Medulla oblongata (tissue), 1 donor: ENCODE measurements at regions not wholly inside any gene's neighbourhood (a gene's known extent, or its start where the extent isn't known, plus 50 kb on each side); places are given as distances from the start of the nearest gene placed in this dataset.
"Not testable (repeated sequence)": the region's sequence is repeated elsewhere in the genome, so short reads cannot be mapped to it uniquely, and the experiment has no call there.

Source experiments
- DNase-seq: peaks from one replicate; pipeline ENCODE4 v3.0.0-alpha.2; 2015; ENCODE audit errors: extremely low spot score

DNA sequence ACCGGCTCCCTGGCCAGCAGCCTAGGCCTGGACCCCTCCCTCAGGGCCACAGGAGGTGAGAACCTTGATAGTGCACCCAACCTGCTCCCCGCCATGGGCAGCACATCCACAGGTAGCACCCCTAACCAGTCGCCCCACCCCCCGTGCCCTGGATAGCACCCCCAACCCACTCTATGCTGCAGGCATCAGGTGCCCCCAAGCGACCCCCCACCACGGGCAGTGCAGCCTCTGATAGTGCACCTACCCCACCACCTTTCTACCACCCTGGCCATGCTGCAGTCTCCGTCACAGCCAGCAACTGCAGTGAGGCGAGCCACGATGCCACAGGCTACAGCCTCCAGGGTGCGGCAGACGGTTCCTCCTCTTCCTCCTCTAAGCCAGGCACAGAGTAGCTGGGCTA lies 55.6 kb downstream of the SOWAHC start:
- DNase-seq = no peak

DNA sequence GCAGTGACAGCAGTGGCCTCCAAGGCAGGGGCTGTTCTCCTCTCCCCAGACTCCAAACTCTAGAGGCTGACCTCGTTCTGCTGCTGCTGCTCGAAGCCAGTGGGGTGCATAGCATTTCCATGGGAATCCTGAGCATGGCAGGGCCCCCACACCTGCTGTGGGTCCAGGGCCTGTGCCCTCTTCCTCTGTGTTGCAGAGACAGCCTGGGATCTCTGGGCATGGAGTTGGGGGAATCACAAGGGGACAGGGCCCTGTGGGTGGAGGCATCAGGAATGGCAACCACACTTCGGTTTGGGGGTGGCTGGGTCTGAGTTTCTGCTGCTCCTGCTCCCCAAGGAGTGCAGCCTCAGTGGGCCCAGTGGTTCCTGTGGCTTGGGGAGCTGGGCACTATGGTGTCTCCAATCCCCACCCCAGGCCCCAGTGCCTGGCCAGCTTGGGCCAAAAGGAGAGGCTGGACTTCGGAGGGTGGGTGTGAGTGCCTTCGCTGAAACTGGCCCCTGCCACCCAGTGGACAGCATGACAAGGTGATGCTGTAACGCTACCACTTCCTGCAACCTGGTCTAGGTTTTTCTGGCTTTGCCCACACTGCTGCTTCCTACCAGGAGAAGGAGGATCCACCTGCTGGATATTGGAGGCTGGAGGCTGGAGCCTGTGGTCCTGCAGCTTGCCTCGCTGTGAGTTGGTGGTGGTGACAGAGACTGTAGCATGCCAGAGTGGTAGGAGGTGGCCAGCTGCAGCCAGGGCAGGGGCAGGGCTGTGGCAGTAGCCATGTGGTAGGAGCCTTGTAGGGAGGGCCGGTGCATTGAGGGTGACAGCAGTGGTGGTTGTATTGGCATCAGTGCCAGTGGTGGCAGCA lies 56.6 kb downstream of the SOWAHC start:
- DNase-seq = no peak

DNA sequence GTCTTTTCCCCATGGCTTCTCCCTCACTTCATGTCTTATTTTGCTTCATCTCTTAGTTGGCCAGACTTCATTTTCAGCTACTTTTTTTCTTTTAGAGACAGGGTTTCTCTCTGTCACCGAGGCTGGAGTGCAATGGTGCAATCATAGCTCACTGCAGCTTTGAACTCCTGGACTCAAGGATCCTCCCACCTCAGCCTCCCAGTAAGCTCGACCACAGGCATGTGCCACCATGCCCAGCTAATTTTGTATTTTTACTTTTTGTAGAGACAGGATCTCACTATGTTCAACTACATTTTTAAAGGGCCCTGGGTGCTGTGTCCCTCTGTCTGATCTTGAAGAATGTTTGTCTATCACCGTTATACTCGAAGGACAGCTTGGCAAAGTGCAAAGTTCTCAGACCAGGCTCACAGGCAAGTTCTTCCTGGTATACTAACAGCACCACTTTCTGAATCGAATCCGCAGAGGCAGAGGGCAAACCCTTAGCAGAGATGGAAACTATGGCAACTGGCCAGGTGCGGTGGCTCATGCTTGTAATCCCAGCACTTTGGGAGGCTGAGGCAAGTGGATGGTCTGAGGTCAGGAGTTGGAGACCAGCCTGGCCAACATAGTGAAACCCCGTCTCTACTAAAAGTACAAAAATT lies 60.9 kb downstream of the SOWAHC start:
- no peak for DNase-seq

DNA sequence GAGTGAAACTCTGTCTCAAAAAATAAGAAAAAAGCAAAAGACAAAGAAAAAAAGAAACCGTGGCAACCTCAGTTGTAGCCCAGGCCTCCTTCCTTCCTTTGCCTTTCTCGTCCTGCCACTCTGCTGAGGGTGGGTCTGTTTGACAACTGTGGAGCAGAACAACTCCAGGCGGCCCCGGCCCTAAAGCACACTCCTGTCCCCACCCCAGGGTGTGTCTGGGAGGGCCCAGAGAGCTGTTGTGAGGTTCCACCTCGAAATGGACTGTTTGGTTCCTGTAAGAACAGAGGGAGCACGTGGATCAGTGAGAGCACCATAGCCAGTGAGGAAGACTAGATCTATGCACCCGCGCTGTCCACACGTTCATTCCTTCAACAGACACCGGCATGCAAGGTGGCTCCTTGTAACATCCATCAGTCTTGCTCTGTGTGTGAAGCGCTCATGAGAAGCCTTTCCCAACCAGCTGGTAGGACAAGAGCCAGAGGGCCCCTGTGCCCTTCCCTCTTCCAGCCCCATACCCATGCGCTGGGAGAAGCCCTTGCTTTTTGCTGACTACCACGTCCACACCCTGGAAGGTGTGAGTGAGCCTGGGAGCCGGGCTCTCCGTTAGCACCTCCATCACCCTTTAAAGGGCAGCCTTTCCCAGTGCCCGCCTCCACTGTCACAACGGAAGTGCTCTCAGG lies 61.6 kb downstream of the SOWAHC start:
- no peak for DNase-seq

DNA sequence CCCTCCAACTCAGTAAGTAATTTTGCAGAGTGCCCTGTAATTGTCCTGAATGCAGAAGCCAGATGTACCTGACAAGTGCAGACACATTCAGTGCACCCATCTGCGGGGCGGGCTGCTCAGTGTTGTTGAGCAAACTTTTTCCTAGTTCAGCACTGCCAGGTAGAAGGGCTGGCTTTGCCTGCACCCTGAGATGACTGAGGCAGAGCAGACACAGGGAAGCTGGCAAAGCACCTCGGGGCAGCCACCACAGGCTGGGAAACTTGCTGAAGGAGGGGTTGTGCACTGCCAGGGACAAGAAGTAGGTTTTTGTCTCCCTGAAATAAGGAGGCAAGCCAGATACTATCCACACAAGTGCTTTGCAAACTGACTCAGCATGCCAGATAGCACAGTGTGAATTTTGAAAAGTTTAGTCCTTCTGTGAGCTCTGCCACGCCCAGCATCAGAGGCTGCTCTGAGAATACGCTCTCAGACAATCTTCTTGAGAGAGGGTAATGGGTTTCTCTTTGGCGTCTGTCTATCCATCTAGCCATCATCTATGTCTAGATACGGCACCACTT lies 62.3 kb downstream of the SOWAHC start:
- DNase-seq = peak; percentile 4

DNA sequence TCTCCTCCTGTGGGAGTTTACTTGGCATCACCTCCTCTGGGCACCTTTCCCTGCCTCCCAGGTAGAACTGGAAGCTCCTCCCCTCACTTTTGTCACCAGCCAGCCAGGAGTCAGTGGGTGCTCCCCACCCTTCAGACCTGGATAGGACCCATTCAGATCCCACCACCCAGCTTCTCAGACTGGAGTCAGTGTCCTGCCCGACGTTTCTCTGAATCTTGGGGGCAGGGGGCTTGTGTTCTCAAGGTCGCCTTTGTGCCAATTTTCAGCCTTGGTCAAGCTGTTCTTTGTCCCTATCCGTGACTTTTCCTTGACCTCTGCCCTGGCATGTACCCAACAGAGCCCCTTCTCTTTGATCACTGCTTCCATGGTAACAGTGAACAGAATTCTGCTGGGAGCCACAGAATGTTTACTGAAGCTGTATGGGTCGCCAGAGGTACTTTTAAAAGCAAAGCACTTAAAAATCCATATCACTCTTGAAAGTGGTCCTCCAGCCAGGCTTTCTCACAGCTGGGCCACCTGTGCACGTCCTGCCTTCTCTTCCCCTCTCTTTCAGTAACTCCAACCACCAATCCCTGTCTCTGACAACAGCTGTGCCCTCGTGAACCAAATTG lies 63.1 kb downstream of the SOWAHC start:
- not testable (repeated sequence) for DNase-seq

DNA sequence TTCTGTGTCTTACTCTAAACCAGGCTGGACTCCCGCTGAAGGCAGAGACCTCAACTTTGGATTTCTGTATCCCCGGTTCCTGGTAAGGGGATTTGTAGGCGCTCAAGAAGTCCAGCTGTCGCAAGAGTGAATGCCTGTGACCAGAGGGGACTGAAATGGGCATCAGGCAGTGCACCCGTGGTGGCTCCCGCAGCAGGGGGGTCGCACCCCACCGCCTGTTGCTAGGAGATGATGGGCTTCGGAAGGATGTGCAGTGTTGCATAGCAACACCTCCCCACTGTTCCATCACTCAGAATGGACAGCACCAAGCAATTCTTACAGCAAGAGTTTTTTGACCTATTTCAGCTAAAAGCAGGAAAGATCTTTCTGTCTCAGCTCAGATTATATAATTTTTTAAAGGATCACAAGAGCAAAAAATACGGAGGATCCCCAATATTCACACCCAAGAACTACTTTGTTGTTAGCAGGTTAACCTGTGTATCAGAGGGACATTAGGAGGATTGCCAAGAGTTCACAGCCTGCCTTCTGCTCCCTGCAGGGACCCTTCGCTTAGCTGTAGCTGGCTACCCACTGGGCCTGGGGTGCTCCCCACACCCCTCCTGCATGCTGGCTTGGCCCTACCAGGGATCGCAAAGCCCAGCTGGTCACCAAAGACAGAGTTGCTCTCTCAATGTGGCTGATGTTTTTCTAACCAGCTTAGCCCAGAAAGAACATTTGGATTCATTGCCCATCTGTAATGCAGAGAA lies 63.8 kb downstream of the SOWAHC start:
- DNase-seq = no peak

DNA sequence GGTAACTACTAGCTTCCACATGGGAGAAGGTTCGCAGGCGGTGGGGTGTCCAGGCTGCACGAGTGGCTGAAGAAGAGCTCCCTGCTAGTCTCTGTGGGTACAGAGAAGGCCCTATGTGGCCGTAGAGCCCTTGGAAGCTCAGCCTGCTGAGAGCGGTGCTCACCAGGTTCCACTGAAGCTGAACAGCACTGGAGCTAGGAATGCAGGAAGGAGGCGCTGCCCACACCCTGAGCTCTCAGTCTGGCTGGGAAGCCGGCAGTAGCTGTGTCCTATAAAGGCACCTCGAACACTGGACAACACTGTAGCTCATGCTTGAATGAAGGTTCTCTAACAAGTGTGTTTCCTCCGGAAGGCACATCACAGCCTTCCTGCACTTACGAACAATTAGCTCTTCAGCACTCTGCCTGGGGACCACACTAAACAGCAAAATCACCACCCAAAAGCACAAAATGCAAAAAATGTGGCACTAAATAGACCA lies 64.6 kb downstream of the SOWAHC start:
- not testable (repeated sequence) for DNase-seq

DNA sequence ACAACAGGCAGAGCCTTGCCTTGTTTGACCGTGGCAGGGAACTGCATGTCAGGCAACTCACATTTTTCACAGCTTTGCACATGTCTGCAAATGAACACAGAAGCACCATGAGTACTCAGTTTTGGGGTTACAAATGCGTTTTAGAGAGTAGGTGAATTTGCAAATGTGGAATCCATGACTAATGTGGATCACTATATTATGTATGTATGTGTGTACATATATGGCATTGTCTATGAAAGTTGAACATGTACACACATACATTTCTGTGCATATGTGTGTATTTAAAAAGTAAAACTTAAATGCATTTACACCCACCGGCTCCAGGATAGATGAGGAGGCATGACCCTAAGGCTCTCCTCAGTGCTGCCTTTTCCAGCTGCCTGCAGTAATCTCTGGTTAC lies 65.1 kb downstream of the SOWAHC start:
- no peak for DNase-seq

DNA sequence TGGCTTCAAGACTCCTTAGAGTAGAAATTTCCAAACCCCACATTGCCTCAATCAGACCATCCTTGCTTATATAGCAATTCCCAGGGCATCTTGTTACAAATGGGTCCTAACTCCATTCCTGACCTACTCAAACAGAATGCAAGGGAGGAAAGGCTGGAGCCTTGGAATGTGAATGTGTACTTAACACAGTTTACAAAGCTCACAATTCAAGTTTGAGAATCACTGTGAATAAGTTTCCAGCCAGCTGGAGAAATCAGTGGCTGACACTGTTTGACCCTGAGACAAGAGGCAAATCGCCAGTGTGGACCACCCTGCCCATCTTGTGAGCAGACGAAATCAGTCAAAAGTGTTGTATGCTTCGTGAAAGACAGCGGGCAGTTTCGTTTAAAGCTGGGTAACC lies 65.5 kb downstream of the SOWAHC start:
- DNase-seq = no peak

DNA sequence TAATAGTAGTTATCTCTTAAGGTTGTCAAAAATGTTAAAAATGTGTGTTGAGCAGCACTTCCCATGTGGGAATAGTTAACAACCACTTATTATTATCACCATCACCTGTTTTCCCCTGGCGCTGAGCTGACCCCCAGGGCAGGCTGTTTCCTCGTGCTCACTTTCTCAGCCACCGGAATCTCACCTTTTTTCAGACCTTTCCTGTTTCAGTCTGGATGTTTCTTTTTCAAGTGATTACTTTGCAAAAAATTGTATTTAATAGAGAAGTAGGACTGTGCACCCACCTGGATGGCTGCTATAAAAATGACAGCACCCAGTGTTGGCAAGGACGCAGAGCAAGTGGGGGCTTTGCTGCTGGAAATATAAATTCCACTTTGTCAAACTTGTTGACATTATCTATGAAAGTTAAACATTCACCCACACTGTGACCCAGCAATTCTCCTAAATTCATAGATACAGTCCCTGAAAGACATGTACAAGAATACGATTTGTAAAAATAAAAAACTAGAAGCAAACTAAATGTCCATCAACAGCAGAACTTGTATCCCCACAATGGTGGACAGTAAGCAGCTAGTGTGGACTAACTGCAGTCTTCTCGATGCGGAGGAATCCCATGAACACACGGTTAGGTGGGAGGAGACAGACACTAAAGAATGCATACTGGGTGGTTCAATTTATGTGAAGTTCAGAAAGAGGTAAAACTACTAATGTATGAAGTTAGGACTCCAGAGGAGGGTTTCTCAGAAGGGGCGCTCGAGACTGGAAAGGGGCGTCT lies 66.5 kb downstream of the SOWAHC start:
- DNase-seq = no peak

DNA sequence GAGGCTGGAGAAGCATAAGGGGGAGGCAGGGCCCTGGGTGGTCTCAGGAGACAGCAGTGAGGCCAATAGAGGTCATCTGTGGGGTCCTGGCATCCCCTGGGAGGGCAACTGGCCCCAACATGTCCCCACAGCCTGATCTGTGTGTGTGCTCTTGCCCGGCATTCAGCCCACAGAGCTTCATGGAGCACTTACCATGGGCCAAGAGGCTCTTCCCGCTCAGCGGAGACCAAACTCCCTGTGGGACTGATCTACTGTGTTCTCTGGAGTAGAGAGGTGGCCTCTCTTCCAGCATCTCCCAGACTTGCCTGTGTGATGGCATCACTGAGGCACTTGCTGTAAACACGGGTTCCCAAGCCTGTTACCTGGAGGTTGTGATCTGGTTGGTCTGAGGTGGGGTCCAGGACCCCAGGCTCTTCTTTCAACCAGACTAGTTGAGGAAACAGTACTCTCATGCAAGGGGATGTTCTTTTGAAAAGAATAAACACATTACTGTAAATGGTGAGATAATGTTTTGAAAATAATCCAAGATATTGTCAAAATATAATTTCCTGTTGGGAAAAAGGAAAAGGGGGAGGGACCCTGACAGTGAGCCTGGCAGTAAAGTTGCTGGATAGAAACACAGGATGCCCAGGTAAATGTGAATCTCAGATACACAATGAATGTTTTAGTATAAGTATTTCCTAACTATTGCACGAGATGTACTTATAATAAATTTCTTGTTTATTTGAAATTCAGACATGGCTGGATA lies 67.6 kb downstream of the SOWAHC start:
- no peak for DNase-seq

DNA sequence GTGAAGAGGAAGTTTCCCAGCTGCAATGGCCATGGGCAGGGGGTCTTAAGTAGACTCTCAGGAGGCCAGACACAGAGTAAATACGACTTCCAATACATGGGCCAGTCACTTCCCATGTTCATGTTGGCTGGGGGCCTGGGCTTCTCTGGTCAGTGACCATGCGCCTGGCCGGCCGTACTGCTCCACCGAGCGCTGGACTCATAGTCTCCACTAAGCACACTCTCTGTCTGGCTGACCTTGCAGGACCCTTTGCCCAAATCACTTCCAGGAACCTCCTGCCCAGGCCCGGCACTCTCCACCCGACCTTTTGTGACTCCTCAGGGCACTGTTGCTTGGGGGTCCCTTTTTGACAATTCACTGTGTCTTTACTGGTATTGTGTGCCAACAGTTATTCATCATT lies 69.3 kb downstream of the SOWAHC start:
- no peak for DNase-seq

DNA sequence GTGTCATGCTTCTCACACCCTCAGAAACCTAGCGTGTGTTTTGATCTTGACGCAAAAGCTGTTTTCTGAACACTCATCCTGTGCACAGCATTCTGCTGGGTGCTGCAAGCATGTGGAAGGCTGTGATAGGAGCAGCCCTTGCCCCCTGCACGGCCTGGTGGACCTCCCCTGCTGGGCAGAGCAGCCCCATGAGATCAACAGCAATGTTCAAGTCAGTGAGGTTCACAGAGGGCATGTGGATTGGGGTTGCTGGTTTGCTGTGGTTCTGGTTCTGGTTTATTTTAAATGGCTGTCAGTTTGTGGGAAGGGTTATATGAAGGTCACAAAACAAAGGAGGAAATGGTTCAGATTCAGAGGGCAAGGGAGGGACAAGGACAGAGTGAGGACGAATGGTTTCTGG lies 71.3 kb downstream of the SOWAHC start:
- DNase-seq = no peak

DNA sequence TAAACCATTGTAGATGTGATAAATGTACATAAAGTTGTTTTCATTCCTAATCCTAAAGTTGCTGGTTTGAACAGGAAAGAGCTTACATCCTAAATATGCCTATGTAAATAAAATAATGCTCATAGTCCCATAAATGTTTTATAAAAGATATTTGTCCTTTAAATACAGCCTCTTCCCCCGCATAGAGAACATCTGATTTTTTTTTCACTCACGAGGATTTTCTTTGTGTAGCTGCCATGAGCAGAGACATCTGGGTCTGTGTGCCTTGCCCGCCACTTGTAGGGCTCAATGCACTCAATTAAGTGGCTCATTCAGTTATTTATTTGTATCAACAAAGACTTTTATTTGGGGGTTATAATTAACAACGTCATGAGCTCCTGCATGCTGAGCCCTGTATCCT lies 72.8 kb downstream of the SOWAHC start:
- no peak for DNase-seq

DNA sequence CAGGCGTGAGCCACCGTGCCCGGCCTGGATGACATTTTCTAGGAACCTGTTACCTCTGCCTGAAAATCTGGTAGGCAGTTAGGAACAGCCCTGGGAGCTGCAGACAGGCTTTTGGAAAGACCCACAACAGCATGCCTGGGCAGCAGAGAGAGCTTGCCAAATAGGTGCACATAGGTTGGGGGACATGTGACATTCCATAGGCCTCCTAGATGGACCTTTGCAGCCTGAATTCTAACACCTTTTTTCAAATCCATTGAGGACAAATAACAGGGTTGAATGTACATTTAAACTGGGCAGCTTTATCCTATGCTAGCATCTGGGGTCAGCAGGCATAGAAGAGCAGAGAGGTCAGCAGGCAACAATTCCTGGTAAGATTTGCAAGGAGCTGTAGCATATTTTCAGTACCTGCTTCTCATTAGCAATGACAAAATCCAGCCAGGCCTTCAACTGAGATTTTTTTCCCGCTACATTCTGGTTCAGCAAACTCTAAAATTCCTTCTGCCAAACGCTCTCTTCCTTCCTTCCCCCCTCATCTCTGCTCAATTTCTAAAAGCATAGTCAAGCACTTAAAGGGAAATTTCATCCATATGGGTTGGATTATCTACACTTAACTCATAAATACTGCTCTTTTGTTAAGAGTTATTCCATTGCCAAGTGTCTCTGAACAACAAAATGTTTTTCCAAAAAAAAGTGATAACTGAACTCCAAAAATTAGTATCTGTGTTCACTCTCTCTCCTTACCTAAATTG lies 75.2 kb downstream of the SOWAHC start:
- DNase-seq = no peak

DNA sequence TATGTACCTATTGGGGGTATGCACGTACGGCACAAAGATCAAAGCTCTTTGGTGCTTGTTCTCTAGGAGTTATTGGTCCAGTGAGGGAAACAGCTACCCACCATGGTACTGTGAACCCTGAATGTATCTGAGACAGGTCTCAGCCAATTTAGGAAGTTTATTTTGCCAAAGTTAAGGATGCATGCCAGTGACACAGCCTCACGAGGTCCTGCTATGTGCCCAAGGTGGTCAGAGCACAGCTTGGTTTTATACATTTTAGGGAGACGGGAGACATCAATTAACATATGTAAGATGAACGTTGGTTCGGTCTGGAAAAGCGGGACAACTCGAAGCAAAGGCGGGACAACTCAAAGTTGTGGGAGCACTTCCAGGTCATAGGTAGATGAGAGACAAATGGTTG lies 75.8 kb downstream of the SOWAHC start:
- DNase-seq = no peak

DNA sequence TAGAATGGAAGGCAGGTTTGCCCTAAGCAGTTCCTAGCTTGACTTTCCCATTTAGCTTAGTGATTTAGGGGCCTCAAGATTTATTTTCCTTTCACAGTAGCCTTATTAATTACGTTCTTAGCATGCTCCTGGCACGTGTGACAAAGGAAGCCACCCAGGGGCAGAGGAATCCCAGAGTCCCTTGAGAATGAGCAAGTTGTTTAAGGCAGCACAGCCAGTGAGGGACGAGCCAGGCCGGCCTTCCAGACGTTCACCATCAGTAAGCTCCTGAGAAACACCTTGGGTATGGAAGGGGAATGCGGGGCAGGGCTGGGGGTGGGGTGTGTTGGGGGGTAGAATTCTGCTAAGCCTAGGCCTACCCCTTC lies 76.3 kb downstream of the SOWAHC start:
- no peak for DNase-seq
